Right lobe of liver (tissue), 6 donors: ENCODE measurements at regions not wholly inside any gene's neighbourhood (a gene's known extent, or its start where the extent isn't known, plus 50 kb on each side); places are given as distances from the start of the nearest gene placed in this dataset.

Experiments used
- ATAC-seq, 4 donors: fragments of 200-7000 bp; cut with Tn5 transposase; one replicate each; pipeline ENCODE4 v1.9.1; 2020; ENCODE audit warnings: mild to moderate bottlenecking in 4 of 4, moderate library complexity in 4 of 4
- DNase-seq, 3 donors: peaks; one replicate each; pipeline ENCODE4 v3.0.0-alpha.2; 2020
- H3K27ac ChIP-seq, 3 donors: fragments of 200-600 bp; one replicate each; pipeline ENCODE4 v1.8.0; 2022
- H3K27me3 ChIP-seq, 2 donors: fragments of 200-600 bp; one replicate each; pipeline ENCODE4 v1.8.0; 2022
- H3K36me3 ChIP-seq, 4 donors: fragments of 200-600 bp; sonication (generic) in 1 of 4; one replicate each; pipeline versions ENCODE4 v1.5.1 to v1.8.0; 2017 to 2022; ENCODE audit warnings: control low read depth in 1 of 4
- H3K4me1 ChIP-seq, 4 donors: fragments of 200-600 bp; sonication (generic) in 1 of 4; one replicate each; pipeline versions ENCODE4 v1.5.1 to v1.8.0; 2017 to 2022; ENCODE audit warnings: control low read depth in 1 of 4
- H3K4me3 ChIP-seq, 3 donors: fragments of 200-600 bp; one replicate each; pipeline ENCODE4 v1.8.0; 2022
- H3K9me3 ChIP-seq, 4 donors: fragments of 200-600 bp; sonication (generic) in 1 of 4; one replicate each; pipeline versions ENCODE4 v1.5.1 to v1.8.0; 2017 to 2022; ENCODE audit warnings: control low read depth in 1 of 4
- CTCF ChIP-seq, 4 donors: fragments of 200-600 bp in 3 of 4; fragments of 450-650 bp in 1 of 4; IDR thresholded peaks; one replicate each; pipeline versions ENCODE4 v1.5.1 to v1.8.0; 2016 to 2022; ENCODE audit warnings: antibody characterized with exemption in 4 of 4, mild to moderate bottlenecking in 2 of 4
- POLR2A ChIP-seq: fragments of 450-650 bp; IDR thresholded peaks from one replicate; pipeline ENCODE4 v1.6.1; 2017; ENCODE audit warnings: antibody characterized with exemption, mild to moderate bottlenecking
- WGBS: methylation state at CpG from one replicate; pipeline ENCODE4 v1.1.6; 2018; ENCODE audit warnings: low coverage, low lambda C conversion rate; ENCODE audit not compliant: insufficient coverage; ENCODE audit errors: missing lambda C conversion rate; 5-methylcytosine and 5-hydroxymethylcytosine counted together
- intact Hi-C, 2 donors: fragments of 100-400 bp; cut with DNase I; formaldehyde crosslinking; loops; one replicate each; pipeline versions ENCODE4 v1.11.2 to v1.14.1; 2022
- donor health status: DM: no; HTN: yes; CAD: no.
- donor health status: DM: no; HTN: no; CAD: no.
- donor health status: DM: no; HTN: no; CAD: no.
- donor health status: DM: no; HTN: yes; CAD: no.
- donor health status: DM: no; HTN: yes; CAD: no.

- Histone ChIP-seq H3K4me3 (no peak overlapping the region), H3K27me3 (no peaks in the 10 kb centered on the region), H3K36me3 (no peaks in the 10 kb centered on the region), H3K27ac (no peak overlapping the region), H3K9me3 (no peaks in the 10 kb centered on the region), H3K4me1 (no peaks in the 10 kb centered on the region)
- TF ChIP-seq CTCF (IDR thresholded peaks at IDR 0.05), result no peak
- TF ChIP-seq POLR2A, result no peak
- intact Hi-C loops, result no loop called here
- ATAC-seq, result no peak
- WGBS, result 48% methylated on average over 3 of the region's 3 CpGs
- DNase-seq, result no peak
These were observed 114.4 kb downstream of the NR2F2 start for GRCh38 chr15:96444865-96445264.

GRCh38 chr15:96448923-96449322, 118.4 kb downstream of the NR2F2 start:
- no peaks in the 10 kb centered on the region for H3K27me3 ChIP-seq
- intact Hi-C loops, result no loop called here
- H3K4me1 ChIP-seq, result no peaks in the 10 kb centered on the region
- no peak overlapping the region for H3K27ac ChIP-seq
- TF ChIP-seq POLR2A, result no peak
- TF ChIP-seq CTCF (IDR thresholded peaks at IDR 0.05), result no peak
- no peaks in the 10 kb centered on the region for H3K36me3 ChIP-seq
- ATAC-seq (no peak), DNase-seq (no peak)
- no peak overlapping the region for H3K4me3 ChIP-seq
- H3K9me3 ChIP-seq, result no peaks in the 10 kb centered on the region
- 25% methylated on average over 7 of the region's 7 CpGs for WGBS

- Histone ChIP-seq H3K4me1 (no peaks in the 10 kb centered on the region), H3K27ac (no peak overlapping the region), H3K36me3 (no peaks in the 10 kb centered on the region), H3K9me3 (no peaks in the 10 kb centered on the region), H3K4me3 (no peak overlapping the region), H3K27me3 (peaks cover 0 to 4% of the 10 kb centered on the region in 2 donors)
- intact Hi-C loops, result no loop called here
- DNase-seq, result no peak
- no peak for ATAC-seq
- TF ChIP-seq CTCF (IDR thresholded peaks at IDR 0.05), result no peak
- no peak for TF ChIP-seq POLR2A
- 73% methylated on average over 3 of the region's 3 CpGs for WGBS
These were observed 127.3 kb downstream of the NR2F2 start for GRCh38 chr15:96457841-96458240.

- TF ChIP-seq POLR2A (no peak), CTCF (IDR thresholded peaks at IDR 0.05) (no peak)
- ATAC-seq, result no peak
These were observed 129.6 kb downstream of the NR2F2 start for GRCh38 chr15:96460106-96460505.

More at GRCh38 chr15:96460106-96460505, 129.6 kb downstream of the NR2F2 start:
- Histone ChIP-seq H3K9me3 (no peaks in the 10 kb centered on the region), H3K36me3 (no peaks in the 10 kb centered on the region), H3K27ac (no peak overlapping the region), H3K27me3 (peaks cover 0 to 4% of the 10 kb centered on the region in 2 donors), H3K4me1 (no peaks in the 10 kb centered on the region), H3K4me3 (no peak overlapping the region)
- no peak for DNase-seq
- 58% methylated on average over 1 of the region's 1 CpG for WGBS
- intact Hi-C loops, result no loop called here
